ENCODE measurements at regions not wholly inside any gene's neighbourhood (a gene's known extent, or its start where the extent isn't known, plus 50 kb on each side); places are given as distances from the start of the nearest gene placed in this dataset.
A peak's percentile ranks its signal among the peaks of the same experiment; 100 is the strongest.
"Not testable (repeated sequence)": the region's sequence is repeated elsewhere in the genome, so short reads cannot be mapped to it uniquely, and the experiment has no call there.

- no peak for DNase-seq
Measured at GRCh38 chr20:11660673-11661072, 257.0 kb upstream of the BTBD3 start.

GRCh38 chr20:11671015-11671511 lies 246.6 kb upstream of the BTBD3 start:
- DNase-seq, result no peak

GRCh38 chr20:11672959-11673358 lies 244.7 kb upstream of the BTBD3 start:
- no peak for DNase-seq

GRCh38 chr20:11675920-11676629 lies 241.6 kb upstream of the BTBD3 start:
- no peak for DNase-seq

- DNase-seq, result peak in 1 of 2 experiments; percentile 66
Measured at GRCh38 chr20:11676630-11677287, 240.9 kb upstream of the BTBD3 start.

GRCh38 chr20:11677428-11677827 lies 240.3 kb upstream of the BTBD3 start:
- no peak for DNase-seq

- DNase-seq, result no peak
Measured at GRCh38 chr20:11677836-11678235, 239.9 kb upstream of the BTBD3 start.

GRCh38 chr20:11682285-11682684 lies 235.4 kb upstream of the BTBD3 start:
- no peak for DNase-seq

- no peak for DNase-seq
Measured at GRCh38 chr20:11686195-11686594, 231.5 kb upstream of the BTBD3 start.

- peak; percentile 33 to 66 for DNase-seq
Measured at GRCh38 chr20:11686820-11687543, 230.7 kb upstream of the BTBD3 start.

GRCh38 chr20:11687546-11688292 lies 230.0 kb upstream of the BTBD3 start:
- peak; percentile 96 for DNase-seq

- DNase-seq, result no peak
Measured at GRCh38 chr20:11689262-11689661, 228.4 kb upstream of the BTBD3 start.

GRCh38 chr20:11691766-11692165 lies 225.9 kb upstream of the BTBD3 start:
- no peak for DNase-seq

GRCh38 chr20:11692567-11692966 lies 225.1 kb upstream of the BTBD3 start:
- no peak for DNase-seq

GRCh38 chr20:11694467-11694866 lies 223.2 kb upstream of the BTBD3 start:
- no peak for DNase-seq

GRCh38 chr20:11697055-11697454 lies 220.6 kb upstream of the BTBD3 start:
- DNase-seq, result no peak

GRCh38 chr20:11697646-11698045 lies 220.0 kb upstream of the BTBD3 start:
- DNase-seq, result no peak

GRCh38 chr20:11698124-11698523 lies 219.6 kb upstream of the BTBD3 start:
- DNase-seq, result no peak

GRCh38 chr20:11700831-11701230 lies 216.9 kb upstream of the BTBD3 start:
- DNase-seq, result no peak

GRCh38 chr20:11702721-11703518 lies 214.8 kb upstream of the BTBD3 start:
- DNase-seq, result no peak

GRCh38 chr20:11705512-11705911 lies 212.2 kb upstream of the BTBD3 start:
- no peak for DNase-seq

GRCh38 chr20:11708223-11708622 lies 209.5 kb upstream of the BTBD3 start:
- not testable (repeated sequence) for DNase-seq
